Mucosa of rectum (tissue), 2 donors: ENCODE measurements at regions not wholly inside any gene's neighbourhood (a gene's known extent, or its start where the extent isn't known, plus 50 kb on each side); places are given as distances from the start of the nearest gene placed in this dataset.

ENCODE experiments used
- H3K27ac ChIP-seq, 2 donors: one replicate each; pipeline ENCODE4 v1.7.0; 2013; ENCODE audit warnings: inconsistent platforms in 2 of 2, low read depth in 2 of 2, low read length in 2 of 2
- H3K27me3 ChIP-seq, 2 donors: one replicate each; pipeline ENCODE4 v1.7.0; 2013; ENCODE audit warnings: low read length in 2 of 2; ENCODE audit not compliant: control insufficient read depth in 2 of 2, insufficient read depth in 2 of 2
- H3K36me3 ChIP-seq, 2 donors: one replicate each; pipeline ENCODE4 v1.7.0; 2013; ENCODE audit warnings: low read length in 2 of 2; ENCODE audit not compliant: control insufficient read depth in 2 of 2, insufficient read depth in 2 of 2
- H3K4me1 ChIP-seq, 2 donors: one replicate each; pipeline ENCODE4 v1.7.0; 2013; ENCODE audit warnings: low read length in 2 of 2, mild to moderate bottlenecking in 1 of 2; ENCODE audit not compliant: control insufficient read depth in 2 of 2, insufficient read depth in 2 of 2
- H3K4me3 ChIP-seq, 2 donors: one replicate each; pipeline ENCODE4 v1.7.0; 2013; ENCODE audit warnings: low read length in 2 of 2
- H3K9ac ChIP-seq, 2 donors: one replicate each; pipeline ENCODE4 v1.7.0; 2013; ENCODE audit warnings: low read length in 2 of 2, low read depth in 1 of 2, mild to moderate bottlenecking in 1 of 2
- H3K9me3 ChIP-seq, 2 donors: one replicate each; pipeline ENCODE4 v1.7.0; 2013; ENCODE audit warnings: low read length in 2 of 2; ENCODE audit not compliant: control insufficient read depth in 2 of 2
- donor health status: healthy.
- donor health status: Normal muscosa, but diverticular disease.

- no peaks in the 10 kb centered on the region for H3K9me3 ChIP-seq
- H3K27ac ChIP-seq, result no peak overlapping the region
- no peaks in the 10 kb centered on the region for H3K4me1 ChIP-seq
- no peak overlapping the region for H3K9ac ChIP-seq
- H3K27me3 ChIP-seq, result no peaks in the 10 kb centered on the region
- no peak overlapping the region for H3K4me3 ChIP-seq
- no peaks in the 10 kb centered on the region for H3K36me3 ChIP-seq
Observed at GRCh38 chr2:129062146-129062912, 743.7 kb upstream of the HS6ST1 start.

- Histone ChIP-seq H3K36me3 (no peaks in the 10 kb centered on the region), H3K4me1 (peaks cover 14 to 16% of the 10 kb centered on the region in 2 donors), H3K9me3 (no peaks in the 10 kb centered on the region), H3K27me3 (no peaks in the 10 kb centered on the region), H3K4me3 (no peak overlapping the region), H3K9ac (no peak overlapping the region), H3K27ac (no peak overlapping the region)
Observed at GRCh38 chr2:129067070-129067469, 748.4 kb upstream of the HS6ST1 start.

GRCh38 chr2:129067953-129068352 lies 749.3 kb upstream of the HS6ST1 start:
- no peaks in the 10 kb centered on the region for H3K27me3 ChIP-seq
- H3K4me1 ChIP-seq, result peaks cover 14 to 16% of the 10 kb centered on the region in 2 donors
- no peaks in the 10 kb centered on the region for H3K9me3 ChIP-seq

GRCh38 chr2:129068543-129068942 lies 749.9 kb upstream of the HS6ST1 start:
- Histone ChIP-seq H3K36me3 (no peaks in the 10 kb centered on the region), H3K4me3 (no peak overlapping the region), H3K4me1 (peaks cover 14 to 16% of the 10 kb centered on the region in 2 donors), H3K27me3 (no peaks in the 10 kb centered on the region), H3K27ac (no peak overlapping the region), H3K9ac (no peak overlapping the region), H3K9me3 (no peaks in the 10 kb centered on the region)

More at GRCh38 chr2:129067953-129068352, 749.3 kb upstream of the HS6ST1 start:
- Histone ChIP-seq H3K27ac (no peak overlapping the region), H3K9ac (no peak overlapping the region), H3K36me3 (no peaks in the 10 kb centered on the region), H3K4me3 (no peak overlapping the region)

- Histone ChIP-seq H3K27ac (peak overlapping the region; percentile 38 to 67), H3K36me3 (no peaks in the 10 kb centered on the region), H3K4me1 (peaks cover 14 to 16% of the 10 kb centered on the region in 2 donors), H3K9ac (no peak overlapping the region), H3K4me3 (peak overlapping the region in 1 of 2 donors; percentile 26), H3K9me3 (no peaks in the 10 kb centered on the region), H3K27me3 (no peaks in the 10 kb centered on the region)
Observed at GRCh38 chr2:129069875-129070594, 751.4 kb upstream of the HS6ST1 start.

- H3K4me3 ChIP-seq, result no peak overlapping the region
- H3K36me3 ChIP-seq, result no peaks in the 10 kb centered on the region
- H3K9me3 ChIP-seq, result no peaks in the 10 kb centered on the region
- H3K9ac ChIP-seq, result no peak overlapping the region
- H3K27me3 ChIP-seq, result no peaks in the 10 kb centered on the region
- peak overlapping the region; percentile 33 to 67 for H3K27ac ChIP-seq
- peaks cover 14 to 16% of the 10 kb centered on the region in 2 donors for H3K4me1 ChIP-seq
Observed at GRCh38 chr2:129070663-129071062, 752.0 kb upstream of the HS6ST1 start.

GRCh38 chr2:129071531-129071930 lies 752.9 kb upstream of the HS6ST1 start:
- Histone ChIP-seq H3K27ac (no peak overlapping the region), H3K36me3 (no peaks in the 10 kb centered on the region), H3K4me3 (no peak overlapping the region), H3K9me3 (no peaks in the 10 kb centered on the region), H3K4me1 (peaks cover 14 to 16% of the 10 kb centered on the region in 2 donors), H3K9ac (no peak overlapping the region), H3K27me3 (no peaks in the 10 kb centered on the region)

GRCh38 chr2:129074298-129074920 lies 755.7 kb upstream of the HS6ST1 start:
- Histone ChIP-seq H3K4me3 (no peak overlapping the region), H3K9ac (no peak overlapping the region), H3K36me3 (no peaks in the 10 kb centered on the region), H3K27ac (no peak overlapping the region), H3K9me3 (no peaks in the 10 kb centered on the region), H3K4me1 (peaks cover 13 to 14% of the 10 kb centered on the region in 2 donors), H3K27me3 (peaks cover 0 to 3% of the 10 kb centered on the region in 2 donors)

GRCh38 chr2:129078548-129078947 lies 759.9 kb upstream of the HS6ST1 start:
- no peak overlapping the region for H3K9ac ChIP-seq
- no peak overlapping the region for H3K27ac ChIP-seq
- H3K4me1 ChIP-seq, result no peaks in the 10 kb centered on the region
- H3K9me3 ChIP-seq, result no peaks in the 10 kb centered on the region
- H3K27me3 ChIP-seq, result peaks cover 0 to 3% of the 10 kb centered on the region in 2 donors
- no peaks in the 10 kb centered on the region for H3K36me3 ChIP-seq
- no peak overlapping the region for H3K4me3 ChIP-seq
